K562 (cell line): ENCODE measurements at regions not wholly inside any gene's neighbourhood (a gene's known extent, or its start where the extent isn't known, plus 50 kb on each side); places are given as distances from the start of the nearest gene placed in this dataset.

Source experiments
- ATAC-seq: fragments of 200-7000 bp; cut with Tn5 transposase; 3 replicates; pipeline ENCODE4 v1.9.1; 2020; ENCODE audit warnings: moderate library complexity
- BruUV-seq: library from RNA; stranded (reverse); fragments of 400-500 nt; replicated peaks from 2 replicates; lab custom pipeline; 2021; lab: Mats Ljungman, UMichigan
- CTCF ChIA-PET: fragments of 300-600 bp; formaldehyde crosslinking; extraction: SDS; loops from one replicate; lab custom pipeline; 2021; ENCODE audit warnings: low intra/inter-chr PET ratio; lab: Yijun Ruan, JAX
- POLR2A ChIA-PET: fragments of 300-600, 350-650 bp; sonication (Branson Sonifier 250); formaldehyde crosslinking; extraction: SDS; loops from one replicate; lab custom pipeline; 2021; ENCODE audit warnings: antibody characterized with exemption, inconsistent platforms; lab: Yijun Ruan, JAX
- DNase-seq, 4 experiments: peaks; one replicate each; pipeline versions ENCODE4 v3.0.0 to v3.0.0-alpha.2; 2011 to 2018; ENCODE audit warnings: low spot score in 3 of 4, mixed read lengths in 3 of 4; ENCODE audit errors: extremely low read depth in 1 of 4
- FAIRE-seq: peaks from 2 replicates; lab custom pipeline; 2011; peaks lifted over from hg19 to GRCh38; lab: Jason Lieb, UNC
- H2AFZ ChIP-seq: 2 replicates; pipeline ENCODE4 v1.6.0; 2011; ENCODE audit warnings: low read depth, low read length, control low read depth, inconsistent platforms
- H3K27ac ChIP-seq: fragments of 200-600 bp; 3 replicates; pipeline ENCODE4 v1.8.0; 2011; ENCODE audit warnings: low read depth, mild to moderate bottlenecking, control low read depth, inconsistent platforms, low read length, moderate library complexity, mixed read lengths; ENCODE audit errors: extremely low read depth
- H3K27me3 ChIP-seq, 2 experiments: fragments of 300-600 bp in 1 of 2; 2 replicates in 1 of 2; 3 replicates in 1 of 2; pipeline versions ENCODE4 v1.6.0 to v1.8.0; 2011; ENCODE audit warnings: inconsistent platforms in 2 of 2, low read length in 2 of 2, mild to moderate bottlenecking in 1 of 2, mixed read lengths in 1 of 2, moderate library complexity in 1 of 2; ENCODE audit not compliant: control insufficient read depth in 2 of 2, insufficient read depth in 2 of 2
- H3K36me3 ChIP-seq: fragments of 300-600 bp; 3 replicates; pipeline ENCODE4 v1.8.0; 2011; ENCODE audit warnings: mild to moderate bottlenecking, low read length, inconsistent platforms; ENCODE audit not compliant: control insufficient read depth, insufficient read depth
- H3K4me1 ChIP-seq, 2 experiments: fragments of 200-600 bp in 1 of 2; replicated peaks in 1 of 2; 2 replicates in 1 of 2; 3 replicates in 1 of 2; pipeline versions ENCODE4 v1.5.1 to v1.8.0; 2011; ENCODE audit warnings: inconsistent platforms in 2 of 2, low read length in 2 of 2, mild to moderate bottlenecking in 1 of 2, mixed read lengths in 1 of 2, moderate library complexity in 1 of 2; ENCODE audit not compliant: control insufficient read depth in 2 of 2, insufficient read depth in 2 of 2
- H3K4me2 ChIP-seq: 2 replicates; pipeline ENCODE4 v1.6.1; 2011; ENCODE audit warnings: low read length, control low read depth, inconsistent platforms, mixed read lengths; ENCODE audit not compliant: insufficient read depth
- H3K4me3 ChIP-seq: fragments of 200-600 bp; sonication (generic), shearing (Covaris generic); 2 replicates; pipeline ENCODE4 v1.5.1; 2016; ENCODE audit warnings: control low read depth, inconsistent platforms
- H3K79me2 ChIP-seq: fragments of 200-600 bp; 3 replicates; pipeline ENCODE4 v1.8.0; 2011; ENCODE audit warnings: low read length, inconsistent platforms; ENCODE audit not compliant: control insufficient read depth, insufficient read depth
- H3K9ac ChIP-seq, 2 experiments: 2 replicates each; pipeline versions ENCODE4 v1.6.0 to v1.6.1; 2011; ENCODE audit warnings: low read depth in 2 of 2, low read length in 2 of 2, control low read depth in 1 of 2, inconsistent platforms in 1 of 2, mild to moderate bottlenecking in 1 of 2, mixed read lengths in 1 of 2; ENCODE audit not compliant: insufficient read depth in 1 of 2
- H3K9me1 ChIP-seq: one replicate; pipeline ENCODE4 v1.6.0; 2011; ENCODE audit warnings: inconsistent platforms, mild to moderate bottlenecking, low read length, moderate library complexity; ENCODE audit not compliant: control insufficient read depth, insufficient read depth
- H3K9me3 ChIP-seq: replicated peaks from 2 replicates; pipeline ENCODE4 v1.5.1; 2011; ENCODE audit warnings: low read depth, low read length, inconsistent platforms; ENCODE audit not compliant: control insufficient read depth, insufficient read depth
- H4K20me1 ChIP-seq: replicated peaks from 2 replicates; pipeline ENCODE4 v1.6.1; 2011; ENCODE audit warnings: low read length, inconsistent platforms, mixed read lengths; ENCODE audit not compliant: control insufficient read depth, insufficient read depth
- CHD7 ChIP-seq: fragments of 200-600 bp; sonication (generic); IDR thresholded peaks from one replicate; pipeline ENCODE4 v1.6.1; 2012; ENCODE audit warnings: mild to moderate bottlenecking, low read depth, low read length, inconsistent platforms
- MEF2A ChIP-seq: IDR thresholded peaks from 2 replicates; pipeline ENCODE4 v1.6.1; 2011; ENCODE audit warnings: low read depth, mild to moderate bottlenecking, low read length, moderate library complexity; ENCODE audit not compliant: control insufficient read depth
- PTRF ChIP-seq: fragments of 450-650 bp; IDR thresholded peaks from 2 replicates; pipeline ENCODE4 v1.6.1; 2016; ENCODE audit warnings: mild to moderate bottlenecking, missing genetic modification characterization, missing compliant biosample characterization
- RBM25 ChIP-seq: fragments of 200-400 bp; formaldehyde crosslinking; IDR thresholded peaks from 2 replicates; pipeline ENCODE4 v1.6.1; 2018; ENCODE audit warnings: low read length, low read depth, moderate library complexity; ENCODE audit not compliant: severe bottlenecking
- SREBF2 ChIP-seq: sonication (generic); formaldehyde crosslinking; IDR thresholded peaks from 2 replicates; pipeline ENCODE4 v1.4.0; 2020; ENCODE audit warnings: mild to moderate bottlenecking, missing genetic modification reagents
- TEAD1 ChIP-seq, 2 experiments: fragments of 450-650 bp in 1 of 2; sonication (generic) in 1 of 2; formaldehyde crosslinking; IDR thresholded peaks; 2 replicates each; pipeline versions ENCODE4 v1.4.0 to v1.8.0; 2020 to 2022; ENCODE audit warnings: mild to moderate bottlenecking in 2 of 2, missing genetic modification reagents in 1 of 2
- ZNF146 ChIP-seq: IDR thresholded peaks from one replicate; pipeline ENCODE4 v1.6.1; 2018; ENCODE audit warnings: missing compliant biosample characterization; ENCODE audit not compliant: unreplicated experiment
- ZNF449 ChIP-seq: fragments of 250-450 bp; sonication (Bioruptor Pico); IDR thresholded peaks from 2 replicates; pipeline ENCODE4 v1.8.0; 2022; ENCODE audit warnings: moderate library complexity, mild to moderate bottlenecking, inconsistent platforms
- WGBS: fragments of 100-300 bp; shearing (Covaris generic); methylation state at CpG from one replicate; pipeline ENCODE4 v1.1.6; 2016; ENCODE audit warnings: low coverage, mixed read lengths; ENCODE audit not compliant: insufficient coverage; ENCODE audit errors: missing lambda C conversion rate; 5-methylcytosine and 5-hydroxymethylcytosine counted together
- in situ Hi-C: fragments of 300-500 bp; cut with MboI; formaldehyde crosslinking; loops from 4 replicates; pipeline ENCODE4 v1.15.0; 2018; ENCODE audit warnings: inconsistent platforms, mixed read lengths
- intact Hi-C: fragments of 100-400 bp; cut with micrococcal nuclease; formaldehyde crosslinking; loops from 2 replicates; pipeline ENCODE4 v1.14.2; 2022

GRCh38 chrX:3479026-3479425 lies 132.6 kb upstream of the MXRA5 start (continued):
- no peak for TF ChIP-seq ZNF449 (CRISPR knock-in tag)

GRCh38 chrX:3476973-3477372 lies 130.5 kb upstream of the MXRA5 start:
- no peaks in the 10 kb centered on the region for H3K9me1 ChIP-seq
- ChIA-PET POLR2A (interaction anchor here (0.9 kb wide), 1 partner anchor 94 kb away, joined by 3 read pairs; no protein-coding TSS in a partner anchor), CTCF (no interaction called here)
- no peak overlapping the region for H3K4me2 ChIP-seq
- H3K36me3 ChIP-seq = no peaks in the 10 kb centered on the region
- no peaks in the 10 kb centered on the region for H4K20me1 ChIP-seq
- no peaks in the 10 kb centered on the region for H3K27me3 ChIP-seq
- TF ChIP-seq PTRF (no peak), CHD7 (no peak), SREBF2 (CRISPR knock-in tag) (no peak), TEAD1 (CRISPR knock-in tag; IDR thresholded peaks at IDR 0.05) (no peak), MEF2A (no peak), RBM25 (peak; percentile 69), ZNF146 (CRISPR knock-in tag) (peak; percentile 74)
- H3K9ac ChIP-seq = no peak overlapping the region
- in situ Hi-C loops (no loop called here), intact Hi-C loops (no loop called here)
- no peak for FAIRE-seq
- no peak overlapping the region for H3K27ac ChIP-seq
- no peak overlapping the region for H3K4me3 ChIP-seq
- H3K9me3 ChIP-seq = no peaks in the 10 kb centered on the region
- H2AFZ ChIP-seq = no peak overlapping the region
- BruUV-seq = no TSS peak
- no peaks in the 10 kb centered on the region for H3K4me1 ChIP-seq
- no peak for DNase-seq
- H3K79me2 ChIP-seq = no peaks in the 10 kb centered on the region
- no peak for ATAC-seq
- WGBS = 4% methylated on average over 3 of the region's 4 CpGs
